Jurkat, Clone E6-1 (cell line): ENCODE measurements at regions not wholly inside any gene's neighbourhood (a gene's known extent, or its start where the extent isn't known, plus 50 kb on each side); places are given as distances from the start of the nearest gene placed in this dataset.
"Not testable (repeated sequence)": the region's sequence is repeated elsewhere in the genome, so short reads cannot be mapped to it uniquely, and the experiment has no call there.

ENCODE experiments used
- DNase-seq: peaks from one replicate; pipeline ENCODE4 v3.0.0-alpha.2; 2011; ENCODE audit warnings: low read depth, low spot score
- H3K4me3 ChIP-seq: 2 replicates; pipeline ENCODE4 v1.5.1; 2011; ENCODE audit warnings: mild to moderate bottlenecking, low read length, control low read depth, moderate library complexity

DNA sequence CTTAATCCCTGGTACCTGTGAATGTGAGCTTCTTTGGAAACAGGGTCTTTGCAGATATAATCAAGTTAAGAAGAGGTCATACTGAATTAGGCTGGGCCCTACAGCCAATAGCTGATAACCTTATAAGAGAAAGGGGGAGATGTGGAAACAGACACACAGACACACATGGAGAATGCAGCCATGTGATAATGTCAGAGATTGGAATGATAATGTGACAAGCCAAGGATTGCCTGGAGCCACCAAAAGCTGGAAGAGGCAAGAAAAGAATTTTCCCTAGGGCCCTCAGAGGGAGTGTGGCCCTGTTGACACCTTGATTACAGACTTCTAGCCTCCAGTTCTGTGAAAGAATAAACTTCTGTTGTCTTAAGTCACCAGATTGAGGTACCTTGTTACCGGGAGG, 114.5 kb upstream of the SOD1 start:
- DNase-seq = no peak
- H3K4me3 ChIP-seq = no peak overlapping the region

DNA sequence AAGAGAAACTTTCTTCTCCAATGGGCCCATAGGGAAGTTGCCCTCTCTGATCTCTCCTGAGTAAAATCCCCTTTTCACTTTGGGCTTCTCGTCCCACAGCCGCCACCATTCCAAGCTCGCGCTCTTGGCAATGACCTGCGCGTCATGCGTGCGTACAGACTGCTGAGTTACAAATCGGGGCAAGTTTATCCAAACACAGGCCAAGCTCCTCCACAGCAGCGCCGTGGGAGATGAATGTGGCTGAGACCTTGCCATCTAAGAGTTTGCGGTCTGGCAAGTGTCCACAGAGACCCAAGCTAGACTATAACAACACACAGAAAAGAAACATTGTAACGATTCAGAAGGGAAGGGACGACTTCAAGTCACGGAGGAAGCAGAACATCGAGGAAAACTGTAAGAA, 116.3 kb upstream of the SOD1 start:
- no peak overlapping the region for H3K4me3 ChIP-seq
- DNase-seq = no peak

DNA sequence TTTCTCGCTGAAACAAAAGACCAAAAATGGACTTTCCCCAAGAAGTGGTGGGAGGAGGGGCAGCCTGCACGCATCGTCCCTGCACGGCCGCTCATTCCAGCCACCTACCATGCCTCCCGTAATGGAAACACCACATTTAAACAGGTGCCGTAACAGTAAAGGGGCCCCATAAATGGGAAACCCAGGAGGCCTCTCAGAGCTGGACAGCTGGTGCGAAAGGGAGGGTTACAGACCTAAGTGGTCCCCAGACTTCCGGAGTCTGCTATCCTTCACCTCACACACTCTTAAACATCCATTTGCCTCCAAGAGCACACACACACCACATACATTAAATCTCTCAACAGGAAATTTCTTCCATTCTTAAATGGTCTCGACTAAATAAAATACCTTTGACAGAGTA, 120.7 kb upstream of the SOD1 start:
- DNase-seq = no peak
- H3K4me3 ChIP-seq = no peak overlapping the region

DNA sequence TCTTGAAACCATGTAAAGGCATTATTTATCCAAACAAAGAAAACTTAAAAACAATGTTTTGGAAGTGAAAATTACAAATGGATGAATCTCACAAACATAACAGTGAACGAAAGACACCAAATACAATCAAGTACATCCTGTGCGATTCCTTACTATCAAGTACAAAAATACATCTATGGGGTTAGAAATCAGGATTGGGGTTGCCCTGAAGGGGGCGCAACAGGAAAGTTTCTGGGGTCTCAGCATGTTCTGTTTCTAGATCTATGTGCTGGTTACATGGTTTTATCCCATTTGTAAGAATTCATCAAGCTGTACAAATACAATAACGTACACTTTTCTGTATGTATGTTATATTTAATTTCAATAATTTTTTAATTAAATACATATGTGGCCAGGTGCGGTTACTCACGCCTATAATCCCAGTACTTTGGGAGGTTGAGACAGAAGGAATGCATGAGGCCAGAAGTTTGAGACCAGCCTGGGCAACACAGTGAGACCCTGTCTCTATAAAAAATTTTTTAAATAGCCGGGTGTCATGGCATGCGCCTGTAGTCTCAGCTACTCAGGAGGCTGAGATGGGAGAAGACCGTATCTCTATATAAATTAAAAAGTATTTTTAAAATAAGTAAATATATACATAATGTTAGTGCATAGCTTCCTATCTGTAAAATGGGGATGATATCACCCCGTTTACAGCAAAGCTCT, 121.5 kb upstream of the SOD1 start:
- H3K4me3 ChIP-seq = no peak overlapping the region
- DNase-seq = no peak

DNA sequence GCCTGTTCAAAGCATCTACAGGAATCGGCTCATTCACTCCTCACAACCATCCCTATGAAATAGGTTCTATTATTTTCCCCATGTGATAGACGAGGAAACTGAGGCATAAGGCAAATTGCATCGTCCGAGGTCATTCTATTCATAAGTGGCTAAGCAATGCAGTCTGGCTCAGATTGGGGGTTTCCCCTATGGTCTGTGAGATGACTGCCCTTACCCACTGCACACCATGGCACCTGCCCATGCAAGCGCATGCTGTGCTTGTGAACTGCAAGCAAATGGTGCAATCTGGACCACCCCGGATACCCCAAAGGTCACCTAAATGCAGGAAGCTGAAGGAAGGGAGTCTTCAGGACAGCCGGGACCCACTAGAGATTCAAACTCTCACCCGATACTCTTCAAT, 123.4 kb upstream of the SOD1 start:
- no peak for DNase-seq
- H3K4me3 ChIP-seq = no peak overlapping the region

DNA sequence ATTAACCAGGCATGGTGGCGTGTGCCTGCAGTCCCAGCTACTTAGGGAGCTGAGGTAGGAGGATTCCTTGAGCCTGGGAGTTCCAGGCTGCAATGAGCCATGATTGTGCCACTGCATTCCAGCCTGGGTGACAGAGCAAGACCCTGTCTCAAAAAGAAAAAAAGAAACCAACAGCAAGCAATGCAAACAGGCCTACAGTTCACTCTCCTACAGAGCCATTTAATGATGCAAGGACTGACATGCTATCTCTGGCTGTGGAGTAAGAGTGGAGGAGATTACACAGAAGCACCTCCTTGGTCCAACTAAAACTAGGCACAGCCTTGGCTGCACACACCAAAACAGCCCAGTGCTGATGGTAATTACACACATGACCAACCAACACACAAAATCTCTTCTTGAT, 127.5 kb upstream of the SOD1 start:
- H3K4me3 ChIP-seq = no peak overlapping the region
- DNase-seq = no peak

DNA sequence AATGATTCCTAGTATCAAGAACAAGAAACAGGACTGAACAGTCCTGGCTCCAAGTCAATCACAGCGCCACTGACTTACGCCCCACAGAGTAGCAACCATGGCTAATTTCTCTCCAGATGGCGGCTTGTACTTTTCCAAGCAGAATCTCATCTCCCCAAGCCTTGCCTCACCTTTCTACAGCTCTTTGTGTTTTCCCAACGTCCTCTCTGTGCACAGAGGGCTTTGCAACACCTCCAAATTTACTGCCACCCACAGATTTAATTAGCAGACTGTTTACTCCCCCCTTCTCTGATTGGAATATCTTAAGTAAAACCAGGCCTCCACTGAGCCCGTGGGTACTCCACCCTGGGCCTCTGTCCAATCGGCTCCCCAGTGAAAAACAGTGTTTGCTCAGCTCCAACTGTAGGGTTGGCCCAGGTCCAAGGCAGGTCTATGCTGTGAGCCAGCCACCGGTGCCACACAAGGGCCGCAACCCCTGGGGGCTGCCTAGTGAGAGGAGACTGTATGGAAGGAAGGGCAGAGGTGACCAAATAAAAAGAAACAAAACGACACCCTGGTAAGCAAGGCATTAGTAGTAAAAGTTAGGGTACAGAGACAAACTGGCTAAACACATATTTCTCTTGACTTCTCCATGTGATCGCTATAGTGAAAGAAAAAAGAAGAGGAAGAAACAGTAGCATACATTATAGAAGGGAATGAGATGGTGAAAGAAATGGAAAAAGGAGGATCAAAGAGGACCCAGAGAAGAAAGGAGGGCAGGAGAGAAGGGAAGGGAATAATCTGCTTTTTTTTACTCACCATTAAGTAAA, 128.4 kb upstream of the SOD1 start:
- no peak for DNase-seq
- no peak overlapping the region for H3K4me3 ChIP-seq

DNA sequence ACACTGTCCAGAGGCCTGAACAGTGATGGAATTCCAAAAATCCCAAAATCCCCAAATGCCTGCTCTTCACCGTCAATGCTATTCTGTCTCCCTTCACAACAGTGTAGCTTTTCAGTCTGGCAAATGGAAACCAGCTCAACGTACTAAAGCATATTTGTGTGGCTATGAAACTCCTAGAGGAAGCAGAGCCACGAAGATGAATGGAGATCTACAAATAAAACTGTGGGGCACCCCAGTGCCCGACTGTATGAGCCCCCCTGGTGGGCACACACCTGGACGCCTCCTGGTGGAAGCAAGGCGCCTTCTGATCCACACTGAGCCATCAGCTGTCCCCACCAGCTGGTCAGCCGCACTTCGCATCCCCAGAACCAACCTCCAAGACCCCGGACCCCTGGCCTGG, 129.1 kb upstream of the SOD1 start:
- DNase-seq = no peak
- no peak overlapping the region for H3K4me3 ChIP-seq

DNA sequence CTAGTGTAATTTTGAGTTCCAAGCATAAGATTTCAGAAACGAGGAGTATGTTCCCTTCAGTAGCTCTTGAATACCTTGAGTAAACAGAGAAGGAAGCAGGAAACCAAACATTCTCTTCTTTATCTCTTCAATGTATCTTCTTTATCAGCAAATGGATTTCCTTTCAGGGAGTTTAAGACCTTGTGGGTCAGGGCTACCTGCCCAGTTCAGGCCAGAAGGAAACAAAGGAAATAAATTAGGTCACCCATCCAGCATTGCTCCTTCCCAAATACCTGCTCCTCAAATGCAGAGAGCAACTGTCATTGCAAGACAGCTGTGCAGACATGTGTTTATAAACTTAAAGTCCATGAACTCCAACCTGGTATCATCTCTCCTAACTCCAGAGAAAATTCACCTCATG, 130.1 kb upstream of the SOD1 start:
- H3K4me3 ChIP-seq = no peak overlapping the region
- no peak for DNase-seq

DNA sequence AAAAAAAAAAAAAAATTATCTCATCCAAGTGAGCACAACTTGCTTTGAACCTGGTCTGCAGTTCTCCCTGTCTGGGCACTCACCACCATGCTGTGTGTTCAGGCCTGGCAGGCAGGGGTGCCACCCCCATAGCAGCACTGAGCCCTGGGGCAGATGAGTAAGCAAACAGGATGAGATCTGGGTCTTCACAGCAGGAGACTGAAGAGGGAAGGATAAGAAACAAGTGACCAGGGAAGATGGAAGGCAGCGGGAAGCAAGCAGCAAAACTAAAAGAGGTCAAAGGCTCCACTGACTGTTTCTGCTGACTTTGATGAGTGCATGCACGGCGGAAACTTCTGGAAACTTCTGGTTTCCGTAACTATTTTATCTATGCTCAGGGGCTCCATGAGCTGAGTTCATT, 133.5 kb upstream of the SOD1 start:
- no peak overlapping the region for H3K4me3 ChIP-seq
- DNase-seq = no peak

DNA sequence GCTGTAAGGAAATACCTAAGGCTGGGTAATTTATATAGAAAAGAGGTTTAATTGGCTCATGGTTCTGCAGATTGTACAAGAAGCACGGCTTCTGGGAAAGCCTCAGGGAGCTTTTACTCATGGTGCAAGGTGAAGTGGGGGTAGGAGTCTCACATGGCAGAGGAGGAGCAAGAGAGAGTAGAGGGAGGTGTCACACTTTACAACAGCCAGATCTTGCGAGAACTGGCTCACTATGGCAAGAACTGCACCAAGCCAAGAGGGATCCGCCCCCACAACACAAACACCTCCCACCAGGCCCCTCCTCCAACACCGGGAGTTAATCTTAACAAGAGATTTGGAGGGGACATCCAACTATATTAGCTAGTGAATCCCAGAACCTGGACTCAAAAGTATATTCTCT, 135.4 kb upstream of the SOD1 start:
- H3K4me3 ChIP-seq = no peak overlapping the region
- DNase-seq = no peak

DNA sequence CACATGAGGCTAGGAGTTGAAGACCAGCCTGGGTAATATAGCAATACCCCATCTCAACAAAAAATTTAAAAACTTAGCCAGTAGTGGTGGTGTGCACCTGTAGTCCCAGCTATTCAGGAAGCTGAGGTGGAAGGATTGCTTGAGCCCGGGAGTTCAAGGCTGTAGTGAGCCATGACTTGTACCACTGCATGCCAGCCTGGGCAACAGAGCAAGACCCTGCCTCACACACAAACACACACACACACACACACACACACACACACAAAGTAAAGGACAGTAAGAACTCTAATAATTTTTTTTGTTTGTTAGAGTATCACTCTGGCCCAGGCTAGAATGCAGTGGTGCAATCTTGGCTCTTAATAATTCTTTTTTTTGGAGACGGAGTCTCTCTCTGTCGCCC, 138.0 kb upstream of the SOD1 start:
- no peak for DNase-seq
- no peak overlapping the region for H3K4me3 ChIP-seq

DNA sequence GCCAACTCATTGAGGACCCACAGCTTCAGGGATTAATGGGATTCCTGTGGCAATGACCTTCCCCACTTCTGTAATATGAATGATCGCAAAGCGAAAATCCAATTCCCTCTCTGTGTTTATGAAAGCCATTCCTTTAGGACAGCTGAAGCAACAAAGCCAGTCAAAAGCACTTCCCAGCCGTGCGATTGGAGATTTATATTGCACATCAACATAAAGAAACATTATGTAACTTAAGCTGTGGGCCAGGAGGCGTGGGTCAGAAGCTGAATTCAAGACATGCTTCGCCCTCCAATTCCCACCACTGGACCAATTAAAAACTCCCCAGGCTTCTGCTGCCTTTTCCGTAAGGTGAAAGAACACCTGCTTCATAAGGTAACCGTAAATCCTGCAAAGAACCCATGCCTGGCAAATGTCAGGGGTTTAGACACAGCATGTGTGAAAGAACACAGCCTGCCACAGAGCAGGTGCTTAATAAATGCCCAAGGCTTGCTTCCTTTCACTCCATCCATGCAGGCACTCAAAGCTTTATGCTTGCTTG, 138.9 kb upstream of the SOD1 start:
- no peak overlapping the region for H3K4me3 ChIP-seq
- DNase-seq = no peak

DNA sequence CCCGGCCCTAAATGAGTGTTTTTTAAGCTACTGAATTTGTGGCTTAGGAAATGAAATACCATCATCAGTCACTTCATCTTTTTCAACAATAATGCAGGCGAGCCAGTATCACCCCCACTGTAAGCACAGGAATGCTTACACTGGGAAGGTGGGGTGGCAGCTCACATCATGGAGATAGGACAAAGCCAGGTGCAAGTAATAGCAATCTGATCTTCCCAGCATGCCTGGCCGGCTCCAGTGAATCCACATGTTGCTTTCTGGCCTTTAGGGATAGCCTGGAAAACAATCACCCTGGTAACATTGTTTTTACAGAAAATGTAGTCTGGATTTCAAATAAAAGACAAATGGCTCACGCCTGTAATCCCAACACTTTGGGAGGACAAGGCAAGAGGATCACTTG, 140.9 kb upstream of the SOD1 start:
- DNase-seq = no peak
- no peak overlapping the region for H3K4me3 ChIP-seq

DNA sequence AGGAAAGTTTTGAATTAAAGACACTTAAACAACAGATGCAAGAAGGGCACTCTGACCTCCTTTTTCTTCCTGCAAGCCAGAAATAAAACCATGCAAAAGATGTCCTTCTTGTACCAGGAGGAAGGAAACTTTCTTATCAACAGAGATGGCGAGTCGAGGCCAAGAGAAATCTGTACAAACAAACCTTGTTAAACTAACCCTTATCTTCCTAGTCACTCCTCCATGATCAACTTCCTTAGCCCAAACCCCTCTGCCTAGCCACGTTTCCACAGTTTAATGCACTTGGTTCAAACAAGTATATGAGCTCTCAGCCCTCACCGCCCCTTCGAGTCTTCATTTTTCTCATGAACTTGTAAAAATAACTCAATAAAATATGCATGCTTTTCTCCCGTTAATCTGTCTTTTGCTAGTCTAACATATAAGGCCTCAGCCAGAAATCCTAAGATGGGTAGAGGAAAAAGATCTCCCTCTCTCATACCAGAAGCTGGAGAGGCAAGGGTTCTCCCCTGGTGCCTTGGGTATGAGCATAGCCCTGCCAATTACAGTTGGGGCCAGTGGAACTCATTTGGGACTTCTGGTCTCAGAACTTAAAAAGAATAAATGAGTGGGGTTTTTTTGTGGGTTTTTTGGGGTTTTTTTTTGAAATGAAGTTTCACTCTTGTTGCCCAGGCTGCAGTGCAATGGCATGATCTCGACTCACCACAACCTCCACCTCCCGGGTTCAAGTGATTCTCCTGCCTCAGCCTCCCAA, 141.7 kb upstream of the SOD1 start:
- H3K4me3 ChIP-seq = no peak overlapping the region
- DNase-seq = no peak

DNA sequence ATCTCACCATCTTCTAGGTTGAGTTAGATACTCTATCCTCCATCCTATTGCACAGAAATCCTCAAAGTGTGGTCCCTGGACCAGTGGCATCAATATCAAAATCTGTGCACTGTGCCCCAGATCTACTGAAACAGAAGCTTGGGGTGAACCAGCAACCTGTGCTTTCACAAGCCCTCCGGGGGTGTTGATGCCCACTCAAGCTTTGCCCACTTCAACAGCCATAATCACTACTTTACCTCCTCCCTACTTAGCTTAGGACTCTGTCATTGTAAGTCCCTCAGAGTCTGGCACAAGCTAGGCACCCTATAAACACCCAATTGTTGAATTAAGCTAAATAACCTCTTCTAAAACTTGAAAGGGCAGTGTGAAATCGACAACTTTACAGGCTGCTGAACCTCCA, 144.2 kb upstream of the SOD1 start:
- H3K4me3 ChIP-seq = no peak overlapping the region
- no peak for DNase-seq

DNA sequence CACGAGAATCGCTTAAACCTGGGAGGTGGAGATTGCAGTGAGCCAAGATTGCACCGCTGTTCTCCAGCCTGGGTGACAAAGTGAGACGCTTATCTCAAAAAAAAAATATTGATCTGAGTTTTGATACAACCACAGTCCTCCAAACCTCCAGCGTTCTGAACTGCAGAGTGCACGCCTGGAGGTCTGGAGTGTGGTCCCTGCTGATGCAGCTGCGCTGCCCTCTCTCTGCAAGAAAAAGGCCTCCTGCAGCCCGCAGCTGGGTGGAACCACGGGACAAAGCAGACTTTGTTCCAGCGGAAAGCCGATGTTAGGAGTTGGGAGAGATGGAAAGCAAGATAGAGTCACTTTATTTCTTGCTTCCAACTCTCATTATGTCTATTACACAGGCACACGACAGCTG, 144.9 kb upstream of the SOD1 start:
- H3K4me3 ChIP-seq = no peak overlapping the region
- peak; percentile 64 for DNase-seq

DNA sequence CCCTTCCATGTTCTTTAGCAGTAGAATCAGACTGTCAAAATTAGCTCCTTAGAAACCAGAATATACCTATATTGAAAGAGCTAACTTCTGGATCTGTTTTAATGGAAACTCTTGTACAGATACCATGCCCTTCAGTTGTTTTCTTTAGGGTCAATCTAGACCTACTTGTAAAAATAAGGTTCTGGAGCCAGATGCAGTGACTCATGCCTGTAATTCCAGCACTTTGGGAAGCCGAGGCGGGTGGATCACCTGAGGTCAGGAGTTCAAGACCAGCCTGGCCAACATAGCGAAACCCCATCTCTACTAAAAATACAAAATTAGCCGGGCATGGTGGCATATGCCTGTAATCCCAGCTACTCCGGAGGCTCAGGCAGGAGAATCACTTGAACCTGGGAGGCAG, 146.0 kb upstream of the SOD1 start:
- not testable (repeated sequence) for H3K4me3 ChIP-seq, DNase-seq

DNA sequence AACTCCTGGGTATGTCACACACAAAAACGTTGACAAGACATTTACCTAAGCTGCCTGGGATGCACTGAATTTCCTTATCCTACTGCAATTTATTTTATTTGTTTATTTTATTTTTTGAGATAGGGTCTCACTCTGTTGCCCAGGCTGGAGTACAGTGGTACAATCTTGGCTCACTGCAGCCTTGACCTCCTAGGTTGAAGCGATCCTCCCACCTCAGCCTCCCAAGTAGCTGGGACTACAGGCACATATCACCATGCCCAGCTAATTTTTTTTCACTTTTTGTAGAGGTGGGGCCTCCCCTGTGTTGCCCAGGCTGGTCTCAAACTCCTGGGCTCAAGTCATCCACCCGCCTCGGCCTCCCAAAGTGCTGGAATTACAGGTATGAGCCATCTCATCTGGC, 147.5 kb upstream of the SOD1 start:
- not testable (repeated sequence) for DNase-seq, H3K4me3 ChIP-seq

DNA sequence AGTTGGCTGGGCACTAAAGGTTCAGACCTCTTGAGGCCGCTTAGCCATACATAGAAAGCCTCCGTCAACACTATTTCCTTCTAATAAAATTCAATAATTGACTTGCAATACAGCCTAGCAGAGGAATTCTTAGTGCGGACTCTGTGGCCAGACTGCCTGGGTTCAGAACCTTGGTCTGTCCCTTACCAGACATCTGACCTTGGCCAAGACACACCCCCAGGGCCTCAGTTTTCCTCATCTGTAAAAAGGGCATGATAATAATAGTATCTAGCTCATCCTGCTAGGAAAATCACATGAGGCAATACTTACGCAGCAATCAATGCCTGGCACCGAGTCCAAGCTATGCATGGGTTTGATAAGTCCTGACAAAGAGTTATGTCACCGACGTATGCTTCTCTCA, 148.2 kb upstream of the SOD1 start:
- no peak for DNase-seq

More for the DNA sequence above, 148.2 kb upstream of the SOD1 start:
- no peak overlapping the region for H3K4me3 ChIP-seq
